ENCODE measurements at regions not wholly inside any gene's neighbourhood (a gene's known extent, or its start where the extent isn't known, plus 50 kb on each side); places are given as distances from the start of the nearest gene placed in this dataset.

DNA sequence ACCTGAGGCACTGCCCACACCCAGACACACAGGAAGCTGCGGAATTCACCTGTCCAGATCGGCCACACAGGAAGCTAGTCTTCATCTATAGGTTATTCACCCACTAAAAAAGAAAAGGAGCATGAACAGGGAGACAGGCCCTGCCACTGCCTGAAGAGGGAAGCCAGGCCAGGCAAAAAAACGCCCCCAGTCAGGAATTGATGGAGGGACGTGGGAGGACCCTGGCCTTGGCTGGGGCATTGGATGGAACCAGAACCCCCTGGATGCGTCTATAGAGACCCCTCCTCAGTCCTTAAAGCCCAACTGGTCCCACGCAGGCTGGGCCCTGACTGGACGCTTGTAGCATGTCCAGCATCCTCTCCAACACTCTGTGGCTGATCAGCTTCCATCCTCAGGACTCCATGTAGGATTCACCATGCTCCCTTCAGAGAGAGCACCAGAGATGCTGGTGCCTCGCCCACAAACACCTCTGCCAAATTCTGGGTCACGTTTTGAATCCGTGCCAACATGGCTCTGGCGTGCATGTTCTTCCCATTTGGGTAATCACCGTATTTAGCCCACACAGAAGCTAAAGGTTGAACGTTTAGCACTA is 259.3 kb upstream of the TCERG1L start:
- no peaks in the 10 kb centered on the region for H3K36me3 ChIP-seq (ENCODE audit: low read depth)
- TF ChIP-seq, protein P1, sequence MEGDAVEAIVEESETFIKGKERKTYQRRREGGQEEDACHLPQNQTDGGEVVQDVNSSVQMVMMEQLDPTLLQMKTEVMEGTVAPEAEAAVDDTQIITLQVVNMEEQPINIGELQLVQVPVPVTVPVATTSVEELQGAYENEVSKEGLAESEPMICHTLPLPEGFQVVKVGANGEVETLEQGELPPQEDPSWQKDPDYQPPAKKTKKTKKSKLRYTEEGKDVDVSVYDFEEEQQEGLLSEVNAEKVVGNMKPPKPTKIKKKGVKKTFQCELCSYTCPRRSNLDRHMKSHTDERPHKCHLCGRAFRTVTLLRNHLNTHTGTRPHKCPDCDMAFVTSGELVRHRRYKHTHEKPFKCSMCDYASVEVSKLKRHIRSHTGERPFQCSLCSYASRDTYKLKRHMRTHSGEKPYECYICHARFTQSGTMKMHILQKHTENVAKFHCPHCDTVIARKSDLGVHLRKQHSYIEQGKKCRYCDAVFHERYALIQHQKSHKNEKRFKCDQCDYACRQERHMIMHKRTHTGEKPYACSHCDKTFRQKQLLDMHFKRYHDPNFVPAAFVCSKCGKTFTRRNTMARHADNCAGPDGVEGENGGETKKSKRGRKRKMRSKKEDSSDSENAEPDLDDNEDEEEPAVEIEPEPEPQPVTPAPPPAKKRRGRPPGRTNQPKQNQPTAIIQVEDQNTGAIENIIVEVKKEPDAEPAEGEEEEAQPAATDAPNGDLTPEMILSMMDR (IDR thresholded peaks at IDR 0.05) = no peak
- DNase-seq (no peak), ATAC-seq (no peak)
- no peaks in the 10 kb centered on the region for H3K9me3 ChIP-seq
- no peaks in the 10 kb centered on the region for H3K4me1 ChIP-seq (ENCODE audit: low read depth)
- intact Hi-C loops (cut with DNase I, micrococcal nuclease) = no loop called here
- H3K4me3 ChIP-seq = no peak overlapping the region

DNA sequence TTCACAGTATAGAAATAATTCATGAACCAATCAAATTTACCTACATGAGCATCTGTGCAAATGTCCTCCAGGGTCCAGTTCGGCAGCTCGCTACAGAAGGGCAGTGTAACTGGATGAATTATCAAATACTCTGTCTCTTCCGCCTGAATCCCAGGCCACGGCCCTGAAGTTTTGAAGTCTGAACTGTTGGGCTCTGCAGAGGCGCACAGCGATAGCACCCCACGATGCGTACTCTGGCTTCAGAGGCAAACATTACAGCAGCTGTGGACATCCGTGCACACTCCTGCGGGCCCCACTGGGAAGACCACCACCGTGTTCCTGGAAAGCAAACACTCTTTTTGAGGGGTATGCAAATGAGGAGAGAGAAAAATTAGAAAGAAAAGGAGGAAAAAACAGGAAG is 259.8 kb upstream of the TCERG1L start:
- TF ChIP-seq, protein P1 (IDR thresholded peaks at IDR 0.05) = no peak
- Histone ChIP-seq H3K4me1 (ENCODE audit: low read depth) (no peaks in the 10 kb centered on the region), H3K4me3 (no peak overlapping the region), H3K36me3 (ENCODE audit: low read depth) (no peaks in the 10 kb centered on the region), H3K9me3 (no peaks in the 10 kb centered on the region)
- no peak for DNase-seq
- ATAC-seq = no peak
- intact Hi-C loops (cut with DNase I, micrococcal nuclease) = no loop called here

DNA sequence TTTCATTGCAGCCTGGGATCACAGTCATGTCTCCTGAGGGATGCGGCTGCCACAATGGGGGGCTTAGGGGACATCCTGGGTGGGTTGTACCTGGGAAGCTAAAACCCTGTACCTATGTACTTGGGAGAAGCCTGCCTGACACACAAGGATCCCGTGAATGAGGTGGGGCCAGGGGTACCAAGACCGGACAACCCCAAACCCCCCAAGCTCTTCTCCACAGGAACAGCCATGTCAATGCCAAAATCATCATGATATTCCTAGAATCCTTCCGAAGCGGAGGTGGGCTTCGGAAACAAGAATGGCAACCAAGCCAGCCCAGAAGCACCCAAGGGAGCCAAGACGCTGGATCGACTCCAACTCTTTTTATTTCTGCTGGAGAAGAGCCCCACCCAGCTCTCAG is 260.3 kb upstream of the TCERG1L start:
- H3K4me1 ChIP-seq (ENCODE audit: low read depth) = no peaks in the 10 kb centered on the region
- intact Hi-C loops (cut with DNase I, micrococcal nuclease) = no loop called here
- H3K36me3 ChIP-seq (ENCODE audit: low read depth) = no peaks in the 10 kb centered on the region
- peaks cover 3% of the 10 kb centered on the region for H3K9me3 ChIP-seq
- DNase-seq (no peak), ATAC-seq (no peak)
- no peak overlapping the region for H3K4me3 ChIP-seq
- TF ChIP-seq, protein P1 (IDR thresholded peaks at IDR 0.05) = no peak

DNA sequence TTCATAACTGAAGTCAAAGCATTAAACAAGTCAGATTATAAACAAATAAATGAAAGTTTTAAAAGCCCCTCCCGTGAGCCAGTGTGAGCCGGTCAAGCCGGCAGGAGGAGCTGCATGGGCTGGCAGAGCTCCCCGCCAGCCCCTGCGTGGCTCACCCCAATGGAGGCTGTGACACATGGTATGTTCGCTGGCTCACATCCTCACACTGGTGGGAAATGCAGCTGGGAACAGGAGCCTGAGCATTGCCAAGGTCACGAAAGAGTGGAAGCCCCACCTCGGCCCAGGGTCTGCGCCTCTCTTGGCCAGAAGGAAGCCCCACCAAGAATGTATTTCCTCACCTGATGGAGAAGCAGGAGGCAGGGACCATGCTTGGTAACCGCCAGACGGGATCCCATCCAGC is 261.7 kb upstream of the TCERG1L start:
- no peaks in the 10 kb centered on the region for H3K36me3 ChIP-seq (ENCODE audit: low read depth)
- TF ChIP-seq, protein P1 (IDR thresholded peaks at IDR 0.05) = no peak
- H3K4me1 ChIP-seq (ENCODE audit: low read depth) = no peaks in the 10 kb centered on the region
- no peak overlapping the region for H3K4me3 ChIP-seq
- intact Hi-C loops (cut with DNase I, micrococcal nuclease) = no loop called here
- DNase-seq = no peak
- no peak for ATAC-seq
- peaks cover 6% of the 10 kb centered on the region for H3K9me3 ChIP-seq

DNA sequence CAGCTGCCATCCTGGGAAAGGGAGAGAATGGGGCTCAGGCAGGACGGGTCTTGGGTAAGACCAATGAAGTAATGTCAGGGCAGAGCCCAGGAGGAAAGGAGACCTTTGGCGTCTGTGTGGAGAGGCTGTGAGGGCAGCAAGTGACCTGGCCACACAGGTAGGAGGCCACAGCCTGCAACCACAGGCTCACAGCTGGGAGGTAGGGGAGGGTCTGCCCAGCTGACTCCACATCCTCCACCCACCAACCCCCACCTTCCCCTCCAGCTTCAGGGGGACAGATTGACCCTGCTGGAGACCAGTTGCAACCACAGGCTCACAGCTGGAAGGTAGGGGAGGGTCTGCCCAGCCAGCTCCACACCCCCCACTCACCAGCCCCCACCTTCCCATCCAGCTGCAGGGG is 262.2 kb upstream of the TCERG1L start:
- TF ChIP-seq, protein P1 (IDR thresholded peaks at IDR 0.05) = no peak
- no peak for ATAC-seq
- H3K4me1 ChIP-seq (ENCODE audit: low read depth) = no peaks in the 10 kb centered on the region
- H3K36me3 ChIP-seq (ENCODE audit: low read depth) = no peaks in the 10 kb centered on the region
- DNase-seq = no peak
- H3K9me3 ChIP-seq = peaks cover 6% of the 10 kb centered on the region
- H3K4me3 ChIP-seq = no peak overlapping the region
- intact Hi-C loops (cut with DNase I, micrococcal nuclease) = no loop called here

DNA sequence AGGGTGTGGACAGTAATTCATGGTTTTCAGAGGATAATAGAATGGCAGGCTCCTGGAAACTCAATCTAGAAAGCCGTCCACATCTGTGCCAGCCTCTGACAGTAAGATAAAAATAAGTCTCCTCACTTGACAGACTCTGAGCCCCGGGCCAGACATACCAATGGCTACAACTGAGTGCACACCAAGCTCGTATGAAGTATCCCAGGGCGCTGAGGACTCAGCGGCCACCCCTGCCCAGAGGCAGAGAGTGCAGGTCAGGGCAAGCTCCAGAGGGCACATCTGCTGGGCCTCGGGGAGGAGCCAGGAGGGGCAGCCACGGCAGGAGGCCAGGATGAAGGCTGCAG is 262.8 kb upstream of the TCERG1L start:
- Histone ChIP-seq H3K36me3 (ENCODE audit: low read depth) (no peaks in the 10 kb centered on the region), H3K4me3 (no peak overlapping the region), H3K9me3 (peaks cover 6% of the 10 kb centered on the region), H3K4me1 (ENCODE audit: low read depth) (no peaks in the 10 kb centered on the region)
- TF ChIP-seq, protein P1 (IDR thresholded peaks at IDR 0.05) = no peak
- intact Hi-C loops (cut with DNase I, micrococcal nuclease) = no loop called here
- ATAC-seq (no peak), DNase-seq (no peak)

Measured in mucosa of descending colon (tissue), 3 donors.